OCI-LY7 (cell line): ENCODE measurements at regions not wholly inside any gene's neighbourhood (a gene's known extent, or its start where the extent isn't known, plus 50 kb on each side); places are given as distances from the start of the nearest gene placed in this dataset.

Source experiments
- CTCF ChIP-seq: fragments of 200-600 bp; sonication (generic); conservative IDR thresholded peaks from 2 replicates; pipeline ENCODE4 v1.5.1; 2014; ENCODE audit warnings: mild to moderate bottlenecking, antibody characterized with exemption, low read length, moderate library complexity, mixed read lengths
- EZH2phosphoT487 ChIP-seq: fragments of 200-600 bp; sonication (generic); IDR thresholded peaks from 2 replicates; pipeline ENCODE4 v1.6.1; 2018; ENCODE audit warnings: low read depth, borderline replicate concordance, mild to moderate bottlenecking, mixed run types, antibody characterized with exemption, low read length, moderate library complexity, mixed read lengths

- TF ChIP-seq CTCF: no peak
- no peak for TF ChIP-seq EZH2phosphoT487
Measured at GRCh38 chr1:98467122-98467521, 194.4 kb upstream of the SNX7 start.
